Activated CD8-positive, alpha-beta T cell treated with anti-CD3 and anti-CD28 coated beads, Interleukin-2, amount 10 ng/mL, durations not matched to agents 7 days and 5 days (primary cell): ENCODE measurements at regions not wholly inside any gene's neighbourhood (a gene's known extent, or its start where the extent isn't known, plus 50 kb on each side); places are given as distances from the start of the nearest gene placed in this dataset.

Experiments
- ATAC-seq: fragments of 150-1000 bp; cut with Tn5 transposase; one replicate; pipeline ENCODE4 v1.10.0; 2021; ENCODE audit warnings: moderate library complexity
- CTCF ChIA-PET: fragments of 350-600 bp; sonication (Branson Sonifier 250); formaldehyde crosslinking; loops from one replicate; lab custom pipeline; 2021; ENCODE audit warnings: antibody characterized with exemption; lab: Charles Lee
- POLR2A ChIA-PET: fragments of 350-600 bp; sonication (Branson Sonifier 250); formaldehyde crosslinking; loops from one replicate; lab custom pipeline; 2021; ENCODE audit warnings: antibody characterized with exemption; lab: Charles Lee
- DNase-seq: peaks from one replicate; pipeline ENCODE4 v3.0.0-alpha.2; 2020
- H3K27ac Mint-ChIP-seq: one replicate; pipeline ENCODE4 v1.8.0; 2021; ENCODE audit warnings: mild to moderate bottlenecking, mixed read lengths
- H3K27me3 Mint-ChIP-seq: one replicate; pipeline ENCODE4 v1.8.0; 2021; ENCODE audit warnings: low read depth, mixed read lengths
- H3K36me3 Mint-ChIP-seq: one replicate; pipeline ENCODE4 v1.8.0; 2021; ENCODE audit warnings: low read depth, mixed read lengths
- H3K4me1 Mint-ChIP-seq: one replicate; pipeline ENCODE4 v1.8.0; 2021; ENCODE audit warnings: low read depth, mixed read lengths
- H3K4me3 Mint-ChIP-seq: one replicate; pipeline ENCODE4 v1.8.0; 2021; ENCODE audit warnings: mild to moderate bottlenecking, mixed read lengths
- H3K9me3 Mint-ChIP-seq: one replicate; pipeline ENCODE4 v1.8.0; 2022; ENCODE audit warnings: mixed read lengths; ENCODE audit not compliant: insufficient read depth

DNA sequence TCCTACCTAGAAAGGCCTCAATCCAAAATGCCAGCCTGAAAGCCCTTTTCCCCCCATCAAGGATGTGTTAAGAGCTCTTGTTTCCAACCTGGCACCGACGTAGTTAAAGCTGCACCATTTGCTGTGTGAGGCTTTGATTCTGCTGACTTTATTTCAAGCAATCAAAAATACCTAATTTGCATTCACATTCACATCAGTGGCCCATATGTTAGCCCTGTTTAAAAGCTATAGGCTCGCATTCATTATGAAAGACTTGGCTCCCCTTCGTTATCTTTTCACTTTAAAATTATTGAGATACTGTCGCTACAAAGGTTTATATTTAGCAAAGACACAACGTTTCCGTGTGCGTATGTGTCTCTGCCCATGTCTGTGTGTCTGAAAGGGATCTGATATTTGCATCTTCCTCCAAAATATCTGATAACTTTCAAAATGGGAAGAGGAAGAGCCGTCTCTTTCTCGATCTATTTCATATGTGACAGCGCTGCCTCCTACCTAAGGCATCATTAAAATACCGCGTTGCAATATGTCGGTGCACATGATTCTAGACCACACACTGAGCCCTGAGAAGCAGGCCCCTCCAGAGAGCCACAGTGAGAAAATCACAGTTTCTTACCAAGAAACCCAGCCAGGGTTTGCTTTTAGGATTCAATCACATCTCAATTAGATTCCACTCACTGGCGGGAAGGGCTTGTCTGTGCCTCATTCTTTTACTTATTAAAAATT is 57.1 kb upstream of the ITPRID1 start:
- POLR2A ChIA-PET = no interaction called here
- Mint-ChIP-seq H3K4me1 (no peaks in the 10 kb centered on the region), H3K36me3 (no peaks in the 10 kb centered on the region), H3K27ac (no peak overlapping the region), H3K27me3 (no peaks in the 10 kb centered on the region), H3K9me3 (no peaks in the 10 kb centered on the region), H3K4me3 (no peak overlapping the region)
- DNase-seq (no peak), ATAC-seq (no peak)
- CTCF ChIA-PET = no interaction called here

- H3K27ac Mint-ChIP-seq = no peak overlapping the region
- no peaks in the 10 kb centered on the region for H3K27me3 Mint-ChIP-seq
- POLR2A ChIA-PET = no interaction called here
- no peak for ATAC-seq
- H3K4me1 Mint-ChIP-seq = no peaks in the 10 kb centered on the region
- no peak overlapping the region for H3K4me3 Mint-ChIP-seq
- no peak for DNase-seq
- H3K9me3 Mint-ChIP-seq = no peaks in the 10 kb centered on the region
- CTCF ChIA-PET = no interaction called here
- no peaks in the 10 kb centered on the region for H3K36me3 Mint-ChIP-seq
Observed at GRCh38 chr7:31457551-31457950, 56.3 kb upstream of the ITPRID1 start.

- no peak for ATAC-seq
- Mint-ChIP-seq H3K27me3 (no peaks in the 10 kb centered on the region), H3K36me3 (no peaks in the 10 kb centered on the region), H3K9me3 (no peaks in the 10 kb centered on the region), H3K27ac (no peak overlapping the region), H3K4me3 (no peak overlapping the region), H3K4me1 (no peaks in the 10 kb centered on the region)
- DNase-seq = no peak
- ChIA-PET CTCF (no interaction called here), POLR2A (no interaction called here)
Observed at GRCh38 chr7:31458203-31458602, 55.7 kb upstream of the ITPRID1 start.

DNA sequence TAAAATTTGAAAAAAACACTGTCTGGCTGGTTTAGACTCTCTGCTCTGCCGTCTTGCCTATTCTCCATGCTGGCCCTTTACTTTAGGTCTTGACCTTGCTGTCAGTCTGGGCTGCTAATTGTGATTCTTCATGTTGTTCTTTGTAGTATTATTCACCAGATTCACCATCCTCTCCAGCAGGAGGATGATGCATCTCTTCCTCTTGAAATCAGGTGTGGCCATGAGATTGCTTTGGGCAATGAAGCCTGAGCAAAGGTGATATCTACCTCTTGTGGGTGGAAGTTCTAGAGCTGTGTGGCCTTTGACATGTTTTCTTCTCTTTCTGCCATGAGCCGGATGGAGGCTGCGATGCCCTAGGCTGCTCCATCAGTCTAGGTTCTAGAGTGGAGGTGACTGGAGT is 51.3 kb upstream of the ITPRID1 start:
- ChIA-PET CTCF (no interaction called here), POLR2A (no interaction called here)
- Mint-ChIP-seq H3K9me3 (no peaks in the 10 kb centered on the region), H3K4me3 (no peak overlapping the region), H3K36me3 (no peaks in the 10 kb centered on the region), H3K27ac (no peak overlapping the region), H3K4me1 (no peaks in the 10 kb centered on the region), H3K27me3 (no peaks in the 10 kb centered on the region)
- DNase-seq (no peak), ATAC-seq (no peak)
